Endothelial cell (in vitro differentiated cells): ENCODE measurements at regions not wholly inside any gene's neighbourhood (a gene's known extent, or its start where the extent isn't known, plus 50 kb on each side); places are given as distances from the start of the nearest gene placed in this dataset.

ENCODE experiments used
- DNase-seq: peaks from one replicate; pipeline ENCODE4 v3.0.0; 2021; ENCODE audit warnings: low spot score
- H3K27ac Mint-ChIP-seq: one replicate; pipeline ENCODE4 v1.8.0; 2021; ENCODE audit warnings: mixed read lengths, inconsistent platforms; ENCODE audit not compliant: unreplicated experiment
- H3K27me3 Mint-ChIP-seq: one replicate; pipeline ENCODE4 v1.8.0; 2021; ENCODE audit warnings: mild to moderate bottlenecking, moderate library complexity, mixed read lengths, inconsistent platforms; ENCODE audit not compliant: unreplicated experiment
- H3K36me3 Mint-ChIP-seq: one replicate; pipeline ENCODE4 v1.8.0; 2021; ENCODE audit warnings: mild to moderate bottlenecking, low read depth, mixed read lengths, inconsistent platforms; ENCODE audit not compliant: unreplicated experiment
- H3K4me1 Mint-ChIP-seq: one replicate; pipeline ENCODE4 v1.8.0; 2021; ENCODE audit warnings: mild to moderate bottlenecking, mixed read lengths, inconsistent platforms; ENCODE audit not compliant: unreplicated experiment
- H3K4me3 Mint-ChIP-seq: one replicate; pipeline ENCODE4 v1.8.0; 2021; ENCODE audit warnings: mild to moderate bottlenecking, mixed read lengths, inconsistent platforms; ENCODE audit not compliant: unreplicated experiment
- H3K9me3 Mint-ChIP-seq: one replicate; pipeline ENCODE4 v1.8.0; 2021; ENCODE audit warnings: mixed read lengths, inconsistent platforms; ENCODE audit not compliant: unreplicated experiment
- CTCF ChIP-seq: fragments of 200-600 bp; sonication (generic); IDR thresholded peaks from one replicate; pipeline ENCODE4 v1.5.0; 2021; ENCODE audit warnings: antibody characterized with exemption; ENCODE audit not compliant: unreplicated experiment

- DNase-seq, result no peak
- no peaks in the 10 kb centered on the region for H3K4me1 Mint-ChIP-seq
- no peaks in the 10 kb centered on the region for H3K9me3 Mint-ChIP-seq
- no peaks in the 10 kb centered on the region for H3K27me3 Mint-ChIP-seq
- no peaks in the 10 kb centered on the region for H3K36me3 Mint-ChIP-seq
- H3K4me3 Mint-ChIP-seq, result no peak overlapping the region
- no peak overlapping the region for H3K27ac Mint-ChIP-seq
- no peak for TF ChIP-seq CTCF
Measured at GRCh38 chr6:3928111-3928510, 78.9 kb downstream of the FAM50B start.

GRCh38 chr6:3929281-3929798, 80.2 kb downstream of the FAM50B start:
- H3K9me3 Mint-ChIP-seq, result no peaks in the 10 kb centered on the region
- no peaks in the 10 kb centered on the region for H3K36me3 Mint-ChIP-seq
- no peaks in the 10 kb centered on the region for H3K27me3 Mint-ChIP-seq
- no peak for TF ChIP-seq CTCF
- no peak for DNase-seq
- no peaks in the 10 kb centered on the region for H3K4me1 Mint-ChIP-seq
- no peak overlapping the region for H3K4me3 Mint-ChIP-seq
- no peak overlapping the region for H3K27ac Mint-ChIP-seq

GRCh38 chr6:3937438-3937837, 88.3 kb downstream of the FAM50B start:
- Mint-ChIP-seq H3K36me3 (no peaks in the 10 kb centered on the region), H3K27me3 (peaks cover 6% of the 10 kb centered on the region), H3K27ac (no peak overlapping the region), H3K4me3 (no peak overlapping the region), H3K4me1 (no peaks in the 10 kb centered on the region), H3K9me3 (no peaks in the 10 kb centered on the region)
- TF ChIP-seq CTCF, result no peak
- no peak for DNase-seq

GRCh38 chr6:3938715-3939367, 89.7 kb downstream of the FAM50B start:
- Mint-ChIP-seq H3K27me3 (peaks cover 6% of the 10 kb centered on the region), H3K4me3 (no peak overlapping the region)
- TF ChIP-seq CTCF, result no peak

GRCh38 chr6:3939368-3939958, 90.3 kb downstream of the FAM50B start:
- Mint-ChIP-seq H3K27me3 (peaks cover 6% of the 10 kb centered on the region), H3K4me3 (no peak overlapping the region), H3K4me1 (no peaks in the 10 kb centered on the region), H3K36me3 (no peaks in the 10 kb centered on the region), H3K9me3 (no peaks in the 10 kb centered on the region), H3K27ac (no peak overlapping the region)
- DNase-seq, result no peak
- TF ChIP-seq CTCF, result no peak

More at GRCh38 chr6:3938715-3939367, 89.7 kb downstream of the FAM50B start:
- Mint-ChIP-seq H3K4me1 (no peaks in the 10 kb centered on the region), H3K9me3 (no peaks in the 10 kb centered on the region), H3K27ac (no peak overlapping the region), H3K36me3 (no peaks in the 10 kb centered on the region)
- no peak for DNase-seq
